Smooth muscle cell (in vitro differentiated cells): ENCODE measurements at regions not wholly inside any gene's neighbourhood (a gene's known extent, or its start where the extent isn't known, plus 50 kb on each side); places are given as distances from the start of the nearest gene placed in this dataset.

Experiments used
- DNase-seq: peaks from one replicate; lab custom pipeline; 2025; ENCODE audit not compliant: unreplicated experiment; lab: John Stamatoyannopoulos, UW
- H2AFZ ChIP-seq: fragments of 200-600 bp; sonication (generic); 2 replicates; pipeline ENCODE4 v1.6.0; 2016; ENCODE audit warnings: antibody characterized with exemption, low read depth, mild to moderate bottlenecking
- H3F3A ChIP-seq: fragments of 200-600 bp; sonication (generic); 2 replicates; pipeline ENCODE4 v1.6.0; 2017; ENCODE audit warnings: antibody characterized with exemption, low read depth
- H3K27ac ChIP-seq: fragments of 200-600 bp; sonication (generic); 2 replicates; pipeline ENCODE4 v1.5.1; 2016; ENCODE audit warnings: low read depth, mild to moderate bottlenecking
- H3K27me3 ChIP-seq: fragments of 200-600 bp; sonication (generic); 2 replicates; pipeline ENCODE4 v1.6.1; 2016; ENCODE audit warnings: low read depth, mild to moderate bottlenecking
- H3K36me3 ChIP-seq: fragments of 200-600 bp; sonication (generic); 2 replicates; pipeline ENCODE4 v1.5.1; 2016; ENCODE audit warnings: low read depth
- H3K4me1 ChIP-seq: fragments of 200-600 bp; sonication (generic); 2 replicates; pipeline ENCODE4 v1.5.1; 2016; ENCODE audit warnings: low read depth
- H3K4me2 ChIP-seq: fragments of 200-600 bp; sonication (generic); 2 replicates; pipeline ENCODE4 v1.6.0; 2016; ENCODE audit warnings: mild to moderate bottlenecking
- H3K4me3 ChIP-seq: fragments of 200-600 bp; sonication (generic); 2 replicates; pipeline ENCODE4 v1.5.1; 2016; ENCODE audit warnings: mild to moderate bottlenecking
- H3K79me2 ChIP-seq: fragments of 200-600 bp; sonication (generic); 2 replicates; pipeline ENCODE4 v1.6.0; 2016; ENCODE audit warnings: low read depth, mild to moderate bottlenecking
- H3K9ac ChIP-seq: fragments of 200-600 bp; sonication (generic); 2 replicates; pipeline ENCODE4 v1.6.0; 2016; ENCODE audit warnings: low read depth
- H3K9me3 ChIP-seq: fragments of 200-600 bp; sonication (generic); replicated peaks from 2 replicates; pipeline ENCODE4 v1.5.1; 2016; ENCODE audit warnings: low read depth
- H4K20me1 ChIP-seq: fragments of 200-600 bp; sonication (generic); 2 replicates; pipeline ENCODE4 v1.6.0; 2016; ENCODE audit warnings: low read depth
- CTCF ChIP-seq: fragments of 200-600 bp; sonication (generic); IDR thresholded peaks from 2 replicates; pipeline ENCODE4 v1.5.1; 2017; ENCODE audit warnings: borderline replicate concordance, mild to moderate bottlenecking, antibody characterized with exemption; ENCODE audit not compliant: insufficient read depth, poor library complexity, severe bottlenecking
- WGBS: methylation state at CpG from one replicate; pipeline ENCODE4 v1.1.7; 2016; ENCODE audit warnings: low lambda C conversion rate; 5-methylcytosine and 5-hydroxymethylcytosine counted together

- Histone ChIP-seq H3K79me2 (no peaks in the 10 kb centered on the region), H3K4me1 (no peaks in the 10 kb centered on the region), H3F3A (no peaks in the 10 kb centered on the region), H2AFZ (no peak overlapping the region), H3K4me3 (no peak overlapping the region), H3K4me2 (no peak overlapping the region), H3K36me3 (no peaks in the 10 kb centered on the region), H4K20me1 (no peaks in the 10 kb centered on the region), H3K27ac (no peak overlapping the region), H3K9ac (no peak overlapping the region), H3K27me3 (no peaks in the 10 kb centered on the region), H3K9me3 (no peaks in the 10 kb centered on the region)
- no peak for TF ChIP-seq CTCF
- no peak for DNase-seq
- WGBS: 90% methylated on average over 4 of the region's 4 CpGs
Observed at GRCh38 chr15:98139337-98139736, 178.8 kb downstream of the ARRDC4 start.

DNA sequence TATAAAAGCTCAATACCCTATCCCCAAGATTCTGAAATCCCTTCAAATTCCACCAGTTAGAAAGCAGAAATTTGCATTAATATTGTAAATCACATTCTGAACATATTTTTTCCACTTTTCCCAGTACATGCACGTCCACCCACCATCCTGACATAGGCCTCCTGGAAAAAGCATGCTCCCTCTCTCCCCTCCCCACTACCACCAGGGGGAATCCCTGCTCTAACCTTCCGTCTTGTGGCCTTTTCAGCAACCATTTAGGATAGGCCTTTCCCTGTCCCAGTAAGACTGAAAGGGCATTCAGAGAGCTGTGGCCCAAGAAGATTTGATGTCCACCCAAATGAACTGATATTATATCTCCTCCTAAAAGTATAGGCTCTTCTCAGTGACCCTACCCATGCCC is 182.1 kb downstream of the ARRDC4 start:
- TF ChIP-seq CTCF: no peak
- WGBS: 76% methylated on average over 2 of the region's 2 CpGs
- no peak overlapping the region for H3K9ac ChIP-seq

DNA sequence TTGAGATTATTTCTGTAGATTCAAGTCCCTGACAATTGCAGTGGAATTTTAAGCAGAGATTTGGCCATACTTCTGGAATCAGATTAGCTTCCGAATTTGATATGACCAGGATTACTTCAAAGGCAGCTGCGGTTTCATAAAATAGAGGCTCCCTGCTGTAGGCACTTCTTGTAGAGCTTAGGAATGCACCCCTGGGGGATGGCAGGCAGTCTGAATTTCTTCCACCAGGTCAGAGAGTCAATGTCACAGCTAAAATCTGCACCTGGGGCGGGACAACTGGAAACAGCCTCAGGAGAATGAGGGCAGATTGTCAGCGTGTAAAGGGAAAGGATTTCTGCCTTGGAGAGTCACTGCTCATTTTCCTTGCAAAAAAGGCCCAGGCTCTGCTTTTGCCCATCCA is 182.6 kb downstream of the ARRDC4 start:
- no peak for DNase-seq
- Histone ChIP-seq H3K9me3 (no peaks in the 10 kb centered on the region), H3K79me2 (no peaks in the 10 kb centered on the region), H3K9ac (no peak overlapping the region), H4K20me1 (no peaks in the 10 kb centered on the region), H3K27me3 (no peaks in the 10 kb centered on the region), H3K4me1 (no peaks in the 10 kb centered on the region), H3F3A (no peaks in the 10 kb centered on the region), H3K36me3 (no peaks in the 10 kb centered on the region), H2AFZ (no peak overlapping the region), H3K4me3 (no peak overlapping the region), H3K4me2 (no peak overlapping the region), H3K27ac (no peak overlapping the region)
- TF ChIP-seq CTCF: no peak
- WGBS: 74% methylated on average over 4 of the region's 4 CpGs

More for the DNA sequence above, 182.1 kb downstream of the ARRDC4 start:
- Histone ChIP-seq H3K9me3 (no peaks in the 10 kb centered on the region), H3K79me2 (no peaks in the 10 kb centered on the region), H3K27me3 (no peaks in the 10 kb centered on the region), H3K27ac (no peak overlapping the region), H3K4me3 (no peak overlapping the region), H3K36me3 (no peaks in the 10 kb centered on the region), H4K20me1 (no peaks in the 10 kb centered on the region), H3K4me1 (no peaks in the 10 kb centered on the region), H3F3A (no peaks in the 10 kb centered on the region), H2AFZ (no peak overlapping the region), H3K4me2 (no peak overlapping the region)
- DNase-seq: no peak

DNA sequence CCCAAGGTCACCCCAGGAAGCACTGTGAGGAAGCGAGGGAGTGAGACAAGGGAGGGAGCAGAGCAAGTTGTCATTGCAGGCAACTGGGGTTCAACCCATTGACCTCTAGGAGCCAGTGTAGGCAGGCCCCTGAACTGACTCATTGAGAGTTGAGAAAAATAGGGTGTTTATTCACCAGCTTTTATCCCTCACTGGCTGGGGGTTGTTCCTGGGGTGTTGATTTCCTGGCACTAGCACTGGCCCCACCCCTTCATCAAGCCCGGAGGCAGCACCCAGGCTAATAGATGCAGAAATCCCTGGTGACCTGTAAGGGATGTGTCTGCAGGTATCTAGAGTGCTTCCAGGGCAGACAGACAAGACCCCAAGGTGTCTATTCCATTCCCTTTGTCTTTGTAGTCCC is 183.9 kb downstream of the ARRDC4 start:
- Histone ChIP-seq H3K9ac (no peak overlapping the region), H3K36me3 (no peaks in the 10 kb centered on the region), H4K20me1 (no peaks in the 10 kb centered on the region), H3K9me3 (no peaks in the 10 kb centered on the region), H3K4me3 (no peak overlapping the region), H3K4me2 (no peak overlapping the region), H2AFZ (no peak overlapping the region), H3K27me3 (peaks cover 9% of the 10 kb centered on the region), H3K4me1 (no peaks in the 10 kb centered on the region), H3K27ac (no peak overlapping the region), H3F3A (no peaks in the 10 kb centered on the region), H3K79me2 (no peaks in the 10 kb centered on the region)
- whole genome bisulfite sequencing: 76% methylated on average over 2 of the region's 2 CpGs
- no peak for TF ChIP-seq CTCF
- DNase-seq: no peak
